NB4 (cell line): ENCODE measurements at regions not wholly inside any gene's neighbourhood (a gene's known extent, or its start where the extent isn't known, plus 50 kb on each side); places are given as distances from the start of the nearest gene placed in this dataset.

Experiments
- CTCF ChIP-seq: IDR thresholded peaks from one replicate; pipeline ENCODE4 v1.5.1; 2012; ENCODE audit warnings: low read depth, low read length
- MAX ChIP-seq: IDR thresholded peaks from 2 replicates; pipeline ENCODE4 v1.6.1; 2011; ENCODE audit warnings: low read depth, low read length
- MYC ChIP-seq: IDR thresholded peaks from 2 replicates; pipeline ENCODE4 v1.6.1; 2011; ENCODE audit warnings: low read depth, low read length
- POLR2A ChIP-seq: IDR thresholded peaks from 2 replicates; pipeline ENCODE4 v1.6.1; 2011; ENCODE audit warnings: mild to moderate bottlenecking; ENCODE audit not compliant: insufficient read length; ENCODE audit errors: extremely low read depth

- TF ChIP-seq CTCF (no peak), MYC (no peak), MAX (no peak), POLR2A (no peak)
Observed at GRCh38 chr2:108128249-108128648, 111.5 kb upstream of the SULT1C3 start.
